COLO668 (cell line): ENCODE measurements at regions not wholly inside any gene's neighbourhood (a gene's known extent, or its start where the extent isn't known, plus 50 kb on each side); places are given as distances from the start of the nearest gene placed in this dataset.
A peak's percentile ranks its signal among the peaks of the same experiment; 100 is the strongest.

Experiments used
- DNase-seq: peaks from one replicate; lab custom pipeline; 2025; ENCODE audit not compliant: unreplicated experiment; lab: John Stamatoyannopoulos, UW

DNA sequence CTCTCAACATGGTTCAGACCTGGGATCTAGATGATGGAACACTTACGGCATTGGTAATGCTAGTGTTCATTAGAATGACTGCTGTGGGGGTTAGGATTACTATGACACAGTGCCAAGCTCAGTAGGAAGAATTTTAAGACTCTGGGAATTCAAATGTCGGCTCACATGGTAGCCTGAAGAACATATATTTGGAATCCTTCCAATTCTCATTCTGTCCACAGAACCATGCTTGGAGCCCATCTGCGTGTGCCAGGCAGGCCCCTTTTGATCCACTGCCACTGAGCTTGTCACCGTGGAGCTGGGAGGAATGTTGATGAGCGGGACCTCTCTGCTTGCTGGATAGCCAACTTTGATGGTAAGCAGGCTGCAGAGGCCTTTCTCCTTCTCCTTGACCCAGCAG, 322.0 kb upstream of the SOX11 start:
- no peak for DNase-seq

DNA sequence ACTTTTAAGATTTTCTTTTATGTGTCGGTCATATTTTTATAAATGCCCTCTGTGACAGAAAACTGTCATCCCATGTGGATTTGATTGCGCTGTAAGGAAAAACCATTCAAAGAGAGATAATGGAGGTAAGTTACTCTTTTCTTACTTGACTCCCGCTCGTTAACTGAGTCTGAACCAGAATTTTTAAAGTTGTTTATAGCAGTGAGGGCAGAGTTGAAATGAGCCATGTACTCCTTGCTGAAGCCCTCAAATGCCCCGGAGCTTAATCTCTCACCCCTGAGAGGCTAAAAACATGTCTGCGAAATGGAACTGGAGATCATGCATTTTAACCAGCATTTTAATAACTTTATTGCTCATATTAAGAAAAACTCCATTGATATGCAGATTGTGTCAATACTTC, 320.0 kb upstream of the SOX11 start:
- no peak for DNase-seq

DNA sequence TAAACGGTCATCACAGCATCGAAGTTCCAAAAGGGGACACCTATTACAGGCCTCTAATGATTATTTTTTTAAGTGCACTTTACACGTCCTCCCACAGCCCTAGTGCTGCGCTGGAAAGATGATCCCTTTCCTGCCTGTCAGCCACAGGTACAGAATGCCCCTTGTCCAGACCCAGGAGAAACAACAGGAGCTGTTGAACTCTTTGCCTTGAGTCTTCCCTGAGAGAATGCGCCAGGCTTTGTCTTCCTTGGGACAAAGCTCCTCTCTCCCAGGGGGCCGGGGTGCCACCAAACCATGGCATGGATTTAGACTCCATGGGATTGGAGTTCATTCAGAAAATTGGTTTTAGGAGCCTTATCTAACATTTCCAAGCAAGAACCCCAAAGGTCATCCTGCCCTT, 319.0 kb upstream of the SOX11 start:
- DNase-seq, result no peak

DNA sequence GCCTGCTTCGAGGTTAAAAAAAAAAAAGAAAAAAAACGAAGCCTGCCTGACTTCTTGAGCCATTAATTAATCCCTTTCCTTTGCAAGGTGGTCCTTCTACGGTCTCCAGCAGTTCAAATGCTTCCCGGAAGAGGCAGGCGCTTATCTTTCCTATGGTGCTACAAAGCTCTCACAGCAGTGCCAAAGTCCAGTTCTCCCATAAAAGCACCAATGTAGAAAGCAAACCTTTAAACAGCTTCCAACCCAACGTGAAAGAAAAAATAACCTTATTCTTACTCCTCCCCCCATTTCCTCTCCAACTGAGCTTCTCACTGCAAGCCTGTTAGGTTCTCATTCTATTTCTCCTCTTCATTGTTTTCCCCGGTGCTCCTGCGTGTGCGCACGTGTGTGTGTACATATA, 317.4 kb upstream of the SOX11 start:
- no peak for DNase-seq

DNA sequence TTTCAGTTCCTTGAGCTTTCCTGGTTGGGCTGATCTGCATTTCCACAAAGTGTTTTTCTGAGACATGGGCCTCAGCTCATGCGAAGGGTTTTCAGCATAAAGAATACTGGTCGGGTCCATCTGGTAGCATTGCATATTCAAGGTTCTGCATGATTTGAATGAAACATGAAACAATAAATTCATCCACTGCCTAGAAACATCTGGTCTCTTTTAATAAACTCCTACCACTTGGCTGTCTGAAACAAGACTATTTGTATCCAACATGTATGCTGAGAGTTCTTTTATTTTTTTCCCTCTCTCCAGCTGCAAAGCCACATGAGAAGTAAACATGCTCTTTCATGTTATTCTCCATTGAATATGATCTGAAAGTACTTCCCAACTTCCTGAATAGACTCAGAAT, 314.9 kb upstream of the SOX11 start:
- no peak for DNase-seq

DNA sequence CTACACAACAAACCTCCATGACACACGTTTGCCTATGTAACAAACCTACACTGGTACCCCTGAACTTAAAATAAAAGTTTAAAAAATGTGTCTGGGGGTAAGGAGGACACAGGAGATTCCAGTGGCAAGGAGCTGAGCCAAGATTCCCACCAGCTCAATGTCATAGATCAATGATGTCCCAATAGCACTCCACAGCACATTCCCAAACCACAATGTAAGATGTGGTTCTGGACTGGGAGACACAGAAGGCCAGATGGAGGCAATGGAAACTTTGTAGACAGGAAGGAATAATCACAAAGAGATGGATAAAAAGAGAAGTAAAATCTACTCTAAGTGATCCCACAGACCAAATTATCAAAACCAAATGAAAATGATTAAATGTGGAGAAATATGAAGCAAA, 312.4 kb upstream of the SOX11 start:
- no peak for DNase-seq

DNA sequence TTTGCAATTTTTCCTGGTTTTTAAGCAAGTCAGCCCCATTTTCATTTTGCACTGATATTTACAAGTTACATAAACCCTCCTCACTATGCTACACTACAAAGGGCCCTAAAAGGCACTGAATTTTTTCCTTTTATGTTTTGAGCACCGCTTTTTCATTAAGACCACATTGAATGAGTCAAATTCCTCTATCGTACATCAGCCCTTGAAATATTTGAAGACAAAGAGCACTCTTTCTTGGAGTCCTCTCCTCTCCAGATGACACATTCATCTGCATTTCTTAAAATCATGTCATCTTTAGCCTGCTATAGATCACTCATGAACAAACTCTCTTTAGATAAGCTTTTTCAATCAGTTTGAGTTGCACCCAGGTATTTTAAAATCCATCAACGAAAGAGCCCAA, 306.6 kb upstream of the SOX11 start:
- DNase-seq, result no peak

DNA sequence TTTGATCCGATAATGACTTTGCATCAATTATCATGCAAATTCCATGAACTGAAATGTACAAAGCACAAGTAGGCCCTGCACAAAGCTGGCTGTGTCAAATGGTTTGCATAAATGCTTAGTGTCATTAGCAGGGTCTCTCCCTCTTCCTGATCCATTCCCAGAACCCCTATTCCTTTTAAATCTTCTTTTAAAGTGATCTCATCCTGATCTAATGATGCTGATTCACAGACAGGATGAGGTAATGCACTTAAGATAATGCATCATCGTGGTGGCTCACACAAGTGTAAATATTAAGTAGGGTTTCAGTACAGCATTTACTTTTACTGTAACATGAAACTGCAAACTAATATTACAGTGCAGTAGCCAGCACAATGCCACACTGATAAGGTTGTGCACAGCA, 304.8 kb upstream of the SOX11 start:
- DNase-seq, result no peak

DNA sequence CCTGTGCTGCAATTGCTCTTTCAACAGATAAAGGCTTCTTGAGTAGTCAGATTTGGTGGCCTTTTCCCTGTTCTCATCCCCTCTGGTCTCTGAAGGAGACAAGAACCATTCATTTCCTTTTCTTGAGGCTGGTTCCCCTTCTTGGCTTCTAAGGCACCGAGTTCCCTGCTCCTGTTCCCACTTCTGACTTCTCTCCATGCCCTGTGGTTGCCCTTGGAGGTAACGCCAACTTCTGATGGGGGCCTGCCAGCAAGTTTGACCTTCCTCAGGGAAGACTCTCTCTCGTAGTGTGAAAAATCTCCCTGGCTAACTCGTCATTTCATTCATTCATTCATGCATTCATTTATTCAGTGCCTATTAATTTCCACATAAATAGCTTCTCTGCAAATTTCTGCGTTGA, 302.4 kb upstream of the SOX11 start:
- no peak for DNase-seq

DNA sequence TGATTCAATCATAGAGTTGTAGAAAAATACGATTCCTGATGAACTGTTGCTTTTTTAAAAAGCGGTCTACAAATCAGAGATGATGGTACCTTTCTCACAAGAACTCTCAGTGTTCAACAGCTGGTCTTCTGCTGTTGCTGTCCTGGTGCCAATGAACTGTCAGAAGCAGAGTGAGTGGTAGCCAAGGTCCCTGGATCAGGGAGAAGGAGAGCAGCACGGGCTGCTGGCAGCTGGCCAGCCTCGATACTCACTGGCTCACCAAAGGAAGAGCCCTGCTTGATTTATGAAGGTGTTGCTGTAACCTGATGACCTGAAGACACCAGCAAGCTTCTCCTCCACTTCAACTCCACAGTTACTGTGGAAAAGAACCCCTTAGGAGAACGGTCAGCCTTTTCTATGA, 300.8 kb upstream of the SOX11 start:
- peak; percentile 38 for DNase-seq

DNA sequence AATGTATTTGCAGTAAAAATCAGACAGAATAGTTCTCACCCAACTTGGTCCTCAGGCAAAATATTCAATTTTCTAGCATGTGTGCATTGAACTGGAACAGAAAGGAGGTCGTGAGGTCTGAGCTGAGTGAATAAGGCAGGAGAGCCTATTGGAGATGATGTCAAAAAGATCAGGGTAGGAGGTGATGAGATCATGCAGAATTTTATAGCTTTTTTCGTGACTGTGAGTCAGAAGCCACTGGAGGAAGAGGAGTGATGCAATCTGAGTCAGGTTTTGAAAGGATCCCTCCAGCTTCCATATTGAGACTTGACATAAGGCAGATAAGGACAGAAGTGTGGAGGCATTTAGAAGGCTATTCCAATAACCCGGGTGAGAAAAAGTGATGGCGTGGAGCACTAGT, 299.5 kb upstream of the SOX11 start:
- no peak for DNase-seq

DNA sequence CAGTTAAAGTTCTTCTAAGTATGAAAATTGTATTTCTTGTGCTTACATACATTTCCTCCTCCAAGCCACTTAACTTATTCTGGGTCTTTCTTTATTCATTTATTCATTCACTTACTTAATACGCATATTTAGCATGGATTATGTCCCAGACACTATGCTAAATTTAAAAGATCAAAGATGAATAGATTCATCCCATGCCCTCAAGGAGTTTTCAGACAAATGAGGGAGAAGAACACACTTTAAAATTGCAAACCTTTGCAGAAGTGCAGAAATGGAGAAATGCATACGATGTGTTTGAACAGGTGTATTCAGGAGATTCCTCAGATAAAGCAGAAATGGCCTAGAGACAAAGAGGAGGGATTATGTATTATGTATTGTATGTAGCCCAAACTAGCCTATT, 298.7 kb upstream of the SOX11 start:
- DNase-seq, result no peak

DNA sequence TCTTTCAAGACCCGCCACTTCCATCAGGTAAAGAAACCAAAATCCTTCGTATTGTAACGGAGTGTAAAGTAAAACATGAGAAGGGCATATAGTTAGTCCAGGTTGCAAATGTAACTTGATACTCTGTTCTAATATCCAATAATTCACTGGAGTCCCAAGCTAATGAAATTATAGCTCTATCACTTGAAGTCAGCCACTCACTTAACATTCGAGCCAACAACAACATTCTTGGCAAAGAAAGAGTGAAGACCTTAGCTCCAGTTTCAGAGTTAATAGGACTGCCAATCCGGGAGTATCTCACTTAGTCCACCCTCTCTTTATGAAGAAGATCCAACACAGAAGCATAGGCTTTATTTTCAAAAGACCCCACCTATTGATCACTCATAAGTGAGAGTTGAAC, 298.0 kb upstream of the SOX11 start:
- no peak for DNase-seq

DNA sequence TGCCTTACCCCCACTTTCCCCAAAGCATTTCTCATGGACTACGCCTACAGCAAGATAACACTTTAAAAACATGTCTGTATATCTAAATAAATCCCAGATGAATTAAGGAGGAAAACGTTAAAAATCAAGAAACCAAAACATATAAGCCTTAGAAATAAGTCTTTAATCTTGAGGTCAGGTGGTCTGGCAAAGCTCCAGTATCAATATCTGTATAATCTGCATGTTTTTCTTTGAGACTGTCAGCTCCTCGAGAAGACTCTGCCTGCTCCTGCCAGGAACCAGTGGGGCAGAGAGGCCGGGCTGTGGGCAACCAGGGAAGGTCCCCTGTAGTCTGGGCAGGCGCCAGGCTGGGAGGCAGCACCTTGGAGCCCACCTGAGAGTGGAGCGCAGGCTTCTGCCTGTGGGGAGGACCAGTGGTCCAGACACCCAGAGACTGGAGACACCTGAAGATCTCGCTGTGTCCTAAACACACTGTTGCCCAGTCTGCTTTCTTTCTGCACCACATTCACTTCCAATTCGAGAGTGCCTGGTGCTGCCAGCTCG, 291.0 kb upstream of the SOX11 start:
- DNase-seq, result no peak

DNA sequence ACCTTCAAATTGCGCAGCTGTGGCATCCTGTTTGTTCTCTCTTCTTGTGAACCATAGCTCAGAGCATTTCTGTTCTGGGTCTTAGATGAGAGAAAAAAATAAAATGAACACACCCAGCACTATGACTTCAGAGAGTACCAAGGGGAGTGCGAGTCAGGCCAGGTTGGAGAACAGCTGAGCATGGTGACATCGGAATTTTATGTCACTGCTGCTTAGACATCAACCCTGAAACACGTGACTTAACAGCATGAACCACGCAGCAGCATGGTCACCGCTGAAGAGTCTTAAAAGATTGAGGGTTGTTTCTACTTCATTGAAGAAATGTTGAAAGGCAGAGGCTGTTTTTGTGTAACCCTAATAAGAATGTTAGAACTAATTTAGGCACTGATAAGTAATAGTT, 288.8 kb upstream of the SOX11 start:
- DNase-seq, result no peak

DNA sequence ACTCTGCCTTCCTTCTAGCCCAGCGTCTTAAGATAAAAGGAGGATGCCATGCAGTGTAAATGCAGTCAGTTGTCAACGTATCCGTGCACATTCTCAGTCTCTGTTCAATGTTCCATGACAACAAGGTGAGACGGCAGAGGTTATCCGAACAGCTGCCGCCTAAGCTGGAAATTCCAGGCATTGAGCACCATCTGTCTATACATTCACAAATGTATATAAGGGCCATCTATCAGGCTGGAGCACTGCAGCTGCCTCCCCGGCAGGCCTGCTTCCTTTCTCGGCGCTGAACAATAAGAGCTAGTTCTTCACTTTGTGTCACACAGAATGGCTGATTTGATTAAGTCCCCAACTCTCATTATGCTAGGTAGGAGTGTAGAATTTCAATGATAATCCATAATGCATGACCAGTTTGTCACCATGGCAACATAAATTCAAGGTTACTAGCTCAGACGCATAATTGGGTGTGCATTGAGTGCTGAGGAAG, 282.2 kb upstream of the SOX11 start:
- peak; percentile 88 for DNase-seq

DNA sequence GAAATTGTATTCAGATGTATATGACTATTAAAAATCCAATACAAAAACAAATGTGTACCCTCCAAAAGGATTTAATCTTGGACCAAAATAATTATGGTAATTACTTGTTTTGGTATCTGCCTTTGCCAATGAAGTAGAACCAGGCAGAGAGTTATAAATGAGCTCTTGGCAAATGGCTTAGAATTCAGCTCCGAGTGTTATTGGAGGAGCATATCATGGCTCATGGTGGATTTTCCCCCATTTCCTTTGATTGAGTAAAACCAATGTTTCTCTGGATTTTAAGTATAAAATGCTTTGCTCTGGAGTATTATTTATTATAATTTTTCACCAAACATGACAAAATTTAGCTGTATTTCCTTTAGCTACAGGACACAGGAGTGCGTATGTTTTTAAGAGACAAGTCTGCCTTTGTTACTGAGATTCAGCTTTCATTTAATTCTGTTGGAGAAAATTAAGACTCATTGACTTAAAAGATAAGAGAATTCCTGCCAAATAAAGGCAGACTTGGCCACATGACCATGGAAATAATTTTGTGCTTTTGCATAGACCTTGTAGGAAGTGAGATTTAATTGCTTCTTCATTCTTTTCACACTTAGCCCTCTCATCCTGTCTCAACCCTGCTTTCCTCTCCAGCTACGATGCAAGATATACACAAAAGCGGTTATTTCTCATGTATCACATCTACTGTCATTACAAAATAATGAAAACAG, 281.0 kb upstream of the SOX11 start:
- no peak for DNase-seq

DNA sequence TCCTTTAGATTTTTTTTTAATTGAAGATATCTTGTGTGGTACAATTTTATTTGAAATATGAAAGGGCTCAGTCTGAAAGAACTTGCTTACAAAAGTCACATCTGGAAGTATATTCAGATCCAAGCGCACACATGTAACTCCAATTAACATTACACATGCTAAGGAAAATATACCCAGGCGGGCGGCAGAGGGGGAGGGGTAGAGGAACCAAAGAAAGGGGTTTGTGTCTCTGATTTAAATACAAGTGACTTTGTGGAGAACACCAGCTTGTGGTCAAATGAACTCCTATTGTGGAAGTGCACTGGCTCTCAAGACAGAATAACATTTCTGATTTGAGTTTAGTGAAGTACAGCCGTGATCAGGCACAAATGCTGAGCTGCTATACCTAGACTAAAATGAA, 280.2 kb upstream of the SOX11 start:
- DNase-seq, result no peak

DNA sequence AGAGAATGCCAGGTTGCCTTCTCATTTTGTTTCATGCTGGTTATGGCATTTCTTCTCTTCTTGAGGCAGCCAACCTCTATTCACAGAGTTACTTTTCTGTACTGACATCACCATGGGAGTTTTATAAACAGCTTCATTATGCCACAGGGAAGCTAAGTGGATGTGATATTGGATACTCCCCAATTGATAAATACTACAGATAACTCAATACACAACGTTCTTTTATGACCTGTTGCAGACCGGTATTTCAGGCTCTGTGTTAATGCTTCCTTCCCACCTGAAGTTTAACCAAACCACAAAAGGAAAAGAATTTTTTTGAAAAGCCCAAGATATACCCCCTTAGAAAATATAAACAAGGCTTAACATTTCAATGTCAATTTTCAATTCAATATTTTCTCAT, 258.3 kb upstream of the SOX11 start:
- DNase-seq, result peak; percentile 16

DNA sequence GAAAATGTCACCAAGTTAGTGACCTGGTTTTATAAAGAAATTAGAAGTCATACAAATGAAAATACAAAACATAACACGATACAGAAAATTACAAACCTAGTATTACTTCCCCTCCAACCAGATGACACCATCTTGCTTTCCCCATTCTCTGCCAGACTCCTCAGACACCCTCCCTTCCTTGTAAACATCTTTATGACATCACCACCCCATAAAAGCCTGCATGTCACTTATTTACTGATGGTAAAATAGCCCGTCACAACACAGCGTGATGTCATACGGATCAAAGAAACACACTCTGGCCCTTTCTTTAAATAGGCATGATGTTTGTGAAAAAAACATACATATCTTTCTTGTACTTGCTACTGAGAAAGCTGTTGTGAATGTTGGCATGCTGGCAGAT, 254.8 kb upstream of the SOX11 start:
- no peak for DNase-seq

DNA sequence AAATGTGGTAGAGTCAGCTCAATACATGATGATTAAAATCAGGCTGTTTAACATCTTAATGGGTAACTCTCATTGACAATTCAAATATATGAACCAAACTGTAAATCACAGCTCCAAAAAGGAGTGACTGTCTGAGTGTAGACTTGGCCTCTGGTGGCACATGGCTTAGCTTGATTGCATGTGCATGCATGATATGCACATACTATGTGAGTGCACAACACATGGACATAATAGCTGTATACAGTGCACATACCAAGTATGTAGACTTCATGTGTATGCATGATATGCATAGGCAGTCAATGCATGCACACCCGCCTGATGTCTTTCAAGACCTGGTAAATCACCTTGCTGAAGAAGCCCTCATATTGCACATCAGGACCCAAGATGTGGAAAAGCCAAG, 252.0 kb upstream of the SOX11 start:
- no peak for DNase-seq

DNA sequence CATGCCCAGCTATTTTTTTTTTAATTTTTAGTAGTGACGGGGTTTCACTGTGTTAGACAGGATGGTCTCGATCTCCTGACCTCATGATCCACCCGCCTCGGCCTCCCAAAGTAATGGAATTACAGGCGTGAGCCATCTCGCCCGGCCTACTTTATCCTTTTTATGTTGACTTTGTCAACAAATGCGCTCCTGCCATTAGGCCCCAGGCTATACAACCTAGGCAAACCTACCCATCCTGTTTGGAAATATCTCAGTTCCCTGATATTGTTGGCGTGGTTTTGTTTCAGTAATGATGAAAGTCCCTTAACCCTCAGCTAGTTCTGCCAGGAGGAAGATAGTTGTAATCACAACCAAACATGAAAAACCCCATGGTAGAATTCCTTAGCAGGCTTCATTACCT, 249.4 kb upstream of the SOX11 start:
- DNase-seq, result peak; percentile 48

DNA sequence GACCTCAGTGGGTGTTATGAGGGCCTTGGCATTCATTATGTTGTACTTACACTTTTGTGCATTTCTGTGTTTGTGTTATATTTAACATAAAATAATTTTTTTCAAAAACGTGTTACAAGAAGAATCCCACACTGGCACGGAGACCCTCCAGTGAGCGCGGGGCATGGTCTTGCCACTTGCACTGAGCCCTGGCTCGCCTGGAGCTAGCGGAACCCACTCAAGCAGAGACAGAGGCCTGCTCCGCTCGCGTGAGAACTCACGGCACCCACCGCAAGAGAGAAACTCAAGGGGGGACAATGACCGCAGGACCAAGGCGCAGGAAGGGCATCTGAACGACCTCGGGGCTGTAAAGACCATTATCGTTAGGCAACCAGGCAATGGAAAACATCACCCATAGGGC, 248.0 kb upstream of the SOX11 start:
- no peak for DNase-seq
